Fibroblast of lung (primary cell): ENCODE measurements at regions not wholly inside any gene's neighbourhood (a gene's known extent, or its start where the extent isn't known, plus 50 kb on each side); places are given as distances from the start of the nearest gene placed in this dataset.
A peak's percentile ranks its signal among the peaks of the same experiment; 100 is the strongest.

Source experiments
- DNase-seq, 2 donors: peaks; one replicate each; pipeline versions ENCODE4 v3.0.0 to v3.0.0-alpha.2; 2010; ENCODE audit warnings: low read depth in 2 of 2
- H2AFZ ChIP-seq: 2 replicates; pipeline ENCODE4 v1.5.1; 2012; ENCODE audit warnings: low read length, control low read depth, inconsistent platforms
- H3K27ac ChIP-seq: 2 replicates; pipeline ENCODE4 v1.5.1; 2011; ENCODE audit warnings: low read length, control low read depth; ENCODE audit not compliant: insufficient read depth
- H3K27me3 ChIP-seq: 2 replicates; pipeline ENCODE4 v1.5.1; 2011; ENCODE audit warnings: mild to moderate bottlenecking, low read length; ENCODE audit not compliant: control insufficient read depth, insufficient read depth
- H3K36me3 ChIP-seq: 2 replicates; pipeline ENCODE4 v1.5.1; 2011; ENCODE audit warnings: low read length; ENCODE audit not compliant: control insufficient read depth, insufficient read depth
- H3K4me1 ChIP-seq: 2 replicates; pipeline ENCODE4 v1.5.1; 2011; ENCODE audit warnings: low read length; ENCODE audit not compliant: control insufficient read depth, insufficient read depth; ENCODE audit errors: extremely low read depth
- H3K4me2 ChIP-seq: 2 replicates; pipeline ENCODE4 v1.5.1; 2011; ENCODE audit warnings: low read length, control low read depth; ENCODE audit not compliant: insufficient read depth; ENCODE audit errors: extremely low read depth
- H3K4me3 ChIP-seq, 4 experiments: fragments of 200-600 bp in 1 of 4; sonication (generic) in 1 of 4; replicated peaks in 1 of 4; 2 replicates each; pipeline ENCODE4 v1.5.1; 2011 to 2016; ENCODE audit warnings: low read length in 4 of 4, low read depth in 3 of 4, mild to moderate bottlenecking in 3 of 4, control low read depth in 2 of 4, inconsistent platforms in 1 of 4, mixed read lengths in 1 of 4; ENCODE audit not compliant: insufficient read depth in 1 of 4; ENCODE audit errors: control extremely low read depth in 1 of 4
- H3K79me2 ChIP-seq: 2 replicates; pipeline ENCODE4 v1.5.1; 2012; ENCODE audit warnings: mild to moderate bottlenecking, low read length, inconsistent platforms; ENCODE audit not compliant: control insufficient read depth, insufficient read depth
- H3K9ac ChIP-seq: 2 replicates; pipeline ENCODE4 v1.5.1; 2011; ENCODE audit warnings: mild to moderate bottlenecking, low read length, control low read depth; ENCODE audit not compliant: insufficient read depth
- H3K9me3 ChIP-seq: 2 replicates; pipeline ENCODE4 v1.5.1; 2012; ENCODE audit warnings: low read depth, low read length; ENCODE audit not compliant: control insufficient read depth, insufficient read depth
- H4K20me1 ChIP-seq: 2 replicates; pipeline ENCODE4 v1.5.1; 2011; ENCODE audit warnings: low read length; ENCODE audit not compliant: control insufficient read depth, insufficient read depth; ENCODE audit errors: extremely low read depth
- EZH2 ChIP-seq: IDR thresholded peaks from 2 replicates; pipeline ENCODE4 v1.5.1; 2012; ENCODE audit warnings: low read length, control low read depth, mild to moderate bottlenecking; ENCODE audit errors: missing control alignments
- TF ChIP-seq, protein P1 (sequence below), 2 donors: IDR thresholded peaks in 1 of 2; conservative IDR thresholded peaks in 1 of 2; 1 replicate in 1 of 2; 2 replicates in 1 of 2; pipeline ENCODE4 v1.5.1; 2011 to 2012; ENCODE audit warnings: low read length in 2 of 2, control low read depth in 1 of 2, inconsistent platforms in 1 of 2, low read depth in 1 of 2, mild to moderate bottlenecking in 1 of 2

DNA sequence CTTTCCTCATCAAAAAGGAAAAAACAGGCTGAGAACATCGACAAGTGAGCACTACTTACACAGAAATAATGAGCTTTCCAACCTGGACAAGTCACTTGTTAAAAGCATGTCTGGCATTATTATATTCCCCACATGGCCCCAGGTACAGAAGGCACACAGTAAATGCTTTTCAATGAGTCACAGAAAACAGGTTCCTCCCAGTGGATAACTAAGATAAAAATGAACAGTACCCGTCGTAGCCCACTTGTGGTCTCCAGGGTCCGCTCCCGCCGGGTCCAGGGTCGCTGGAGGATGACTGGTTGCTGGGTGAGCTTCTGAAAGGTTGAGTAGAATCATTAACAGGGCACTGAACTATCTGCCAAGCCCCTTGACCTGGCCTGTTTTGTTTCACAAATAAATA, 186.6 kb downstream of the SIPA1L2 start:
- H3K4me1 ChIP-seq = no peaks in the 10 kb centered on the region
- TF ChIP-seq, protein P1, sequence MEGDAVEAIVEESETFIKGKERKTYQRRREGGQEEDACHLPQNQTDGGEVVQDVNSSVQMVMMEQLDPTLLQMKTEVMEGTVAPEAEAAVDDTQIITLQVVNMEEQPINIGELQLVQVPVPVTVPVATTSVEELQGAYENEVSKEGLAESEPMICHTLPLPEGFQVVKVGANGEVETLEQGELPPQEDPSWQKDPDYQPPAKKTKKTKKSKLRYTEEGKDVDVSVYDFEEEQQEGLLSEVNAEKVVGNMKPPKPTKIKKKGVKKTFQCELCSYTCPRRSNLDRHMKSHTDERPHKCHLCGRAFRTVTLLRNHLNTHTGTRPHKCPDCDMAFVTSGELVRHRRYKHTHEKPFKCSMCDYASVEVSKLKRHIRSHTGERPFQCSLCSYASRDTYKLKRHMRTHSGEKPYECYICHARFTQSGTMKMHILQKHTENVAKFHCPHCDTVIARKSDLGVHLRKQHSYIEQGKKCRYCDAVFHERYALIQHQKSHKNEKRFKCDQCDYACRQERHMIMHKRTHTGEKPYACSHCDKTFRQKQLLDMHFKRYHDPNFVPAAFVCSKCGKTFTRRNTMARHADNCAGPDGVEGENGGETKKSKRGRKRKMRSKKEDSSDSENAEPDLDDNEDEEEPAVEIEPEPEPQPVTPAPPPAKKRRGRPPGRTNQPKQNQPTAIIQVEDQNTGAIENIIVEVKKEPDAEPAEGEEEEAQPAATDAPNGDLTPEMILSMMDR (conservative IDR thresholded peaks at IDR 0.05 in 1 of 2, IDR thresholded peaks at IDR 0.05 in 1 of 2; ENCODE audit: low read depth in 1 of 2, low read length in 2 of 2) = no peak
- no peak for TF ChIP-seq EZH2
- no peak overlapping the region for H3K4me3 ChIP-seq
- no peak overlapping the region for H3K9ac ChIP-seq
- no peak for DNase-seq
- no peaks in the 10 kb centered on the region for H3K36me3 ChIP-seq
- H3K79me2 ChIP-seq = no peaks in the 10 kb centered on the region
- no peak overlapping the region for H2AFZ ChIP-seq
- no peaks in the 10 kb centered on the region for H3K9me3 ChIP-seq
- no peaks in the 10 kb centered on the region for H3K27me3 ChIP-seq
- no peak overlapping the region for H3K27ac ChIP-seq
- H4K20me1 ChIP-seq = no peaks in the 10 kb centered on the region
- H3K4me2 ChIP-seq = no peak overlapping the region

- no peaks in the 10 kb centered on the region for H3K27me3 ChIP-seq
- TF ChIP-seq EZH2 = no peak
- TF ChIP-seq, protein P1 (conservative IDR thresholded peaks at IDR 0.05 in 1 of 2, IDR thresholded peaks at IDR 0.05 in 1 of 2; ENCODE audit: low read depth in 1 of 2, low read length in 2 of 2) = no peak
- H2AFZ ChIP-seq = no peak overlapping the region
- no peaks in the 10 kb centered on the region for H3K9me3 ChIP-seq
- H3K79me2 ChIP-seq = no peaks in the 10 kb centered on the region
- H4K20me1 ChIP-seq = no peaks in the 10 kb centered on the region
- H3K27ac ChIP-seq = no peak overlapping the region
- no peaks in the 10 kb centered on the region for H3K4me1 ChIP-seq
- no peaks in the 10 kb centered on the region for H3K36me3 ChIP-seq
- H3K4me3 ChIP-seq = no peak overlapping the region
- H3K9ac ChIP-seq = no peak overlapping the region
- H3K4me2 ChIP-seq = no peak overlapping the region
- no peak for DNase-seq
Observed at GRCh38 chr1:232441036-232441411, 188.9 kb downstream of the SIPA1L2 start.

- Histone ChIP-seq H3K9ac (no peak overlapping the region), H3K27me3 (no peaks in the 10 kb centered on the region), H3K79me2 (no peaks in the 10 kb centered on the region), H3K4me2 (no peak overlapping the region), H3K36me3 (no peaks in the 10 kb centered on the region), H4K20me1 (no peaks in the 10 kb centered on the region), H3K4me1 (no peaks in the 10 kb centered on the region), H3K27ac (no peak overlapping the region), H3K4me3 (no peak overlapping the region), H3K9me3 (no peaks in the 10 kb centered on the region), H2AFZ (no peak overlapping the region)
- TF ChIP-seq, protein P1 (conservative IDR thresholded peaks at IDR 0.05 in 1 of 2, IDR thresholded peaks at IDR 0.05 in 1 of 2; ENCODE audit: low read depth in 1 of 2, low read length in 2 of 2) = no peak
- no peak for TF ChIP-seq EZH2
- DNase-seq = peak in 1 of 2 donors; percentile 86
Observed at GRCh38 chr1:232440325-232441035, 189.5 kb downstream of the SIPA1L2 start.
